GM19023 (cell line): ENCODE measurements at regions not wholly inside any gene's neighbourhood (a gene's known extent, or its start where the extent isn't known, plus 50 kb on each side); places are given as distances from the start of the nearest gene placed in this dataset.

Source experiments
- ATAC-seq: cut with Tn5 transposase; IDR thresholded peaks from one replicate; pipeline ENCODE4 v1.9.1; 2021; ENCODE audit warnings: mild to moderate bottlenecking, moderate library complexity; ENCODE audit not compliant: unreplicated experiment

DNA sequence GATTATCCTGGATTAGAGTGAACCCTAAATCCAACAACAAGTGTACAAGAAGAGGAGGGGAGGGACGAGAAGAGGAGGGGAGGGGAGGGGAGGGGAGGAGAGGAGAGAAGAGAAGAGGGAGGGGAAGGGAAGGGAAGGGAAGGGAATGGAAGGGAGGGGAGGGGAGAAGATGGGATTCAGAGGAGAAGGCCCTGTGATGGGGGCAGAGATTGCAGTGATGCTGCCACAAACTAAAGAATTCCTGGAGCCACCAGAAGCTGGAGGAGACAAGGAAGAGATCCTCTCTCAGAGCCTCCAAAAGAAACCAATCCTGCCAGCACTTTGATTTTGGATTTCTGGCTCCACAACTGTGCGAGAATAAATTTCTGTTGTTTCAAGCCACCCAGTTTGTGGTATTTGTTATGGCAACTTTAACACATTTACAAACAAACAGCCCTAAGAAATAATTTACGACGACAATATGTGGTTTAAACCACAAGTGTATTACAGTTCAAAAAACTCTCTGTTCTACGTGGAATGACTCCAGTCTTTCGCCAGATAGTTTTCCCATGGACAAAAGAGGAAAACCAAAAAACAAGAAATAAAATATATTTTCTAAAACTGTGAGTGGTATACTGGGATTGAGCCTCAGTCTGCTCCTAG is 235.4 kb downstream of the HDGFL1 start:
- ATAC-seq: no peak

DNA sequence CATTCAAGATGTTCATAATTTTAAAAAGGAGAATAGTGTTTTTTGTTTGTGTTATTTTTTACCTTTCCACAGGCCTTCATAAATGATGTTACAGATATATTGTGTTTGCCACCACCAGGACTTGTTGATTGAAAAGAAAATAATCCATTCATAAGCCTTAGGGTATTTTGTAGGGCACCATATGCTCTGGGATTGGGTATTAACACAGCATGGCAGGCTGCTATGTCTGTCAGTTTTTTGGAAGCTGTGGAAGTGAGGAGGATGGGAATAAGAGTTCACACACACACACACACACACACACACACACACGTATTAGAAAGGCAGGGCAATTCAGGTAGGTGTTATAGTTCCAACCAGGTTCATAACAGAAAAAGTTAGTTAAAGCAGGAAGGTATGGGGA is 237.9 kb downstream of the HDGFL1 start:
- no peak for ATAC-seq

DNA sequence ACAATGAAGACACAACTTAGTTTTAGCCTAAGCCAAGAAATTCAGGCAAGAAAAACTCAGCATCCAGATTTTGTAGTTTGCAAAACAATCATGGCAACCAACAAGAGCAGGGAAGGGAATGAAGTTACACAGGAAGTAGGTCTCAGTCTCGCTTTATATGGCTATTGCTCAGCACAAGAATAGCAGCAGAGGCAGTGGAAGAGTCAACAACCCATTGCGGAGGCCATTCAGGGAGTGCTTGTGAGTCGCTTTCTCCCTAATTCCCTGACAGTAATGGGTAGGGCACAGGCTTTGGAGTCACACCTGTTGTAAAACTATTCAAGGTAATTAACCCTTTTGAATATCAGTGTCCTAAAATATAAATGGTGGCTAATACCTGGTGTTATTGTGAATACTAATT is 238.5 kb downstream of the HDGFL1 start:
- ATAC-seq: no peak

DNA sequence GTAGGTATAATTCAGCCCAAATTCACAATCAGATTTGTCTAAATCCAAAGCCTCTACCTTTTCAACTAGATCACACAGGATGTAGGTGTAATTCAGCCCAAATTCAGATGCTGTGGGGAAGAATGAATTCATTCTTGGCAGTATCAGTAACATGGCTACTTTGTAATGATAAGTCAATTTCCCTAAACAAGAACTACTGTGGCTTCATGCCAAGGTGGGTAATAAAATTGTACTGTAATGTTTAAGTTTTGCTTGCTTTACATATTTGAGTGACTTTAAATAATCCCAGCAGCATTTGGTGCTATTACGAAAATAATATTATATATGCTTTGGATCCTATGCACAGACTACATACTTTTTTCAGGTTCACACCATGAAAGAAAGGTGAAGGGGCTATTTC is 239.1 kb downstream of the HDGFL1 start:
- ATAC-seq: no peak

DNA sequence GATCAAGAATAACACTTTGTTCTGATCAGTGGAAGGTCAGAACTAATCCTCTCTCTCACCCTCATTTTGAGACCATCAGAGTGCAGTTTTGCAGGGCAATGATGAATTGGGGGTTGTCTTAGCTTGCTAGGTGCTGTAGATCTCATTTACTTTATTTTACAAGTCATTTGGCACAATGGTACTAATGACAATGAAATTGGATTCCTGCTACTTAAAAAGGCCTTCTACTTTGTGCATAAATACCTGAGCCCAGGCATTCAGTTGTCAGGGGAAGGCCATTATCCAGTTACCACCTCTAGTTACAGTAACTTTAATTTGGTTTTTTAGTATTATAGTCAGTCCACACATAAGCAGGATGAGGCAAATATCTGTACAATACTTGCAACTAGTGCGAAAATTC is 240.0 kb downstream of the HDGFL1 start:
- ATAC-seq: no peak

DNA sequence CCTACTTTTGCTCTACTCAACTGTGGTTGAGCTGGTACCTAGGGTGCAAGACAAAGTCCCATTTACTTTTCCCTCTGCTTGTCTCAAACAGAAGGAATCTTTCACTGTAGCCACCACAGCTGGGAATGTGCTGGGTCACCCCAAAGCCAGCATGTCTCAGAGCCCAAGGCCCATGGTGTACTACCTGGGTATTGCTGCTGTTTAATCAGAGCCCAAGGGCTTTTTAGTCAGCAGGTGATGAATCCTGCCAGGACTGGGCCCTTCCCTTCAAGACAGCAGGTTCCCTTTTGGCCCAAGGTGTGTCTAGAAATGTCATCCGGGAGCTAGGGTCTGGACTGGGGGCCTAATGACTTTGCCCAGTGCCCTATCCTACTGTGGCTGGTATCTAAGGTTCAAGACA is 249.8 kb downstream of the HDGFL1 start:
- no peak for ATAC-seq

DNA sequence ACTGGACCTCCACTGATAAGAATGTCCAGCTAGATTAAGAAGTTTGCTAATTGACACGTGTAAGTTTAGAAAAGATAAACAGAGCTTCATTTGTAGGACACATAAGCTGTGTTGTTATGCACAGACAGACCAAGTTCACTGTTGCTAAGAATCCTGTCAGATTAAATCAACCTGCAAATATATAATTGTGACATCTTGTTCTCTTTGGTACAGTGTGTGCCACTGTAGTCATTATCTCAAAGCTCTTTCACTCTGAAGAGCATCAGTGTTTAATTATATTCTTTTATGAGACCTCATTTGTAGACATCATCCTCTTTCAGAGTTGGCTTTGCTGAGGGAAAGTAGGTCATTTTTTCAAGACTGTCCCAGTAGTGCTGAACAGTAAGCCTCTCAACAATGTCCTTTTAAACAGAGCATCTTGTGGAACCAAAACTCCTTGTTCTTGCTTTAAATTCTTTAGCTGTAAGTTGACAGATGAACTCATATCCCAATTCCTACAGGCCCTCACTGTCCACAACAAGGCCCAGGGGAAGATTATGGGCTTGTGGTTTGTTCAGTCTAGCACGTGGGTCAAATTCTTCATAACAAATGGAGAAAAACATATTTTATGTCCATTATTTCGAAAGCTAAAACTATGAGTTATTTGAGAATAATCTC is 252.4 kb downstream of the HDGFL1 start:
- no peak for ATAC-seq

DNA sequence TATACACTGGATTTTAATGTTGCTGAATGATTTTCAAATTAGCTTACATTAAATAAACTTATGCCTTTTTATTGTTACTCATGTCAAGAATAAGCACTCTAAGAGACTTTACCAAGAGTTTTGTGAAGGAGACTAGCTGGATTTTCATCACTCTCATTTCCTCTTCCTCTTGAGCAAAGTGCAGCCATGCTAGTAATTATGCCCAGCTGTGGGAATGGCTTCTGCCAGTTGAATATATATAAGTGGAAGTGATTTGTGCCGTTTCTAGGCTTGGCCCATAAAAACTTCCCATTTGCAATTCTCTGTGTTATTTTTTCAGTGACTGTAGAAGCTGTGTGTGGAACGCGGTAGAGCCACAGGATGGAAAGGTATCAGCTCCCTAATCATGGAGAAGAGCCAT is 255.8 kb downstream of the HDGFL1 start:
- ATAC-seq: no peak

DNA sequence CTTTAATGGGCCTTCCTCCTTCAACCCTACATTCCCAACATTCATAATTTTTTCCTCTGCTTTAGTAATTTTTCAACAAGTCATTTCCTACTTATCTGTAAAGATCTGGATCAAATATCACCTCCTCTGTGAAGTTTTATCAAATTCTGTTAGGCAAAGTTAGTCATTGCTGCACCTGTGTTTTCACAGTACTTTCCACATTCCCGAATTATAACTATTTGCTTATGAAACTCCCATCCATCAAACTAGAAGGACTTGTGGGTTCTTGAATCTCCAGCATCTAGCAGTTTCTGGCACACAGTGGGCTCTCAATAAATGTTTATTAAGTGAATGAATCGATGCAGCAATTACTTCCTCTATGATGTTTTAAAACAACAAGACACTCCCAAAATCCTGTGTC is 257.6 kb downstream of the HDGFL1 start:
- ATAC-seq: no peak

DNA sequence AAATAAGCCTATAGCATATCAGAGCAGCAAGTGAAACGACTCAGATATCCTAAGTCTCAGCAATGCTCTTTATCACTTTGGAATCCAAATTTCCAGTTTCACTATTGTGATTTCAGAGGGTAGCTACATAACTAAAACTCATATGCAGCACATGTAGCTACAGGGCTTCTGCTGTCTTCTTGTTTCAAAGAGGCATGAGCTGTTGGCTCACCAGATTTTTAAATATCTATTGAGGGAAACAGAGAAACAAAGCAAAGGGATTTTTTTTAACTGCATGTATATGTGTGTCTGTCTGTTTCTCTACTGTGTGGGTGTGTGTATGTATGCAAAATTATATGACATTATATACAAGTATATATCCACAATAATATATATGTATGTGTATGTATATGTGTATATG is 258.4 kb downstream of the HDGFL1 start:
- ATAC-seq: no peak

DNA sequence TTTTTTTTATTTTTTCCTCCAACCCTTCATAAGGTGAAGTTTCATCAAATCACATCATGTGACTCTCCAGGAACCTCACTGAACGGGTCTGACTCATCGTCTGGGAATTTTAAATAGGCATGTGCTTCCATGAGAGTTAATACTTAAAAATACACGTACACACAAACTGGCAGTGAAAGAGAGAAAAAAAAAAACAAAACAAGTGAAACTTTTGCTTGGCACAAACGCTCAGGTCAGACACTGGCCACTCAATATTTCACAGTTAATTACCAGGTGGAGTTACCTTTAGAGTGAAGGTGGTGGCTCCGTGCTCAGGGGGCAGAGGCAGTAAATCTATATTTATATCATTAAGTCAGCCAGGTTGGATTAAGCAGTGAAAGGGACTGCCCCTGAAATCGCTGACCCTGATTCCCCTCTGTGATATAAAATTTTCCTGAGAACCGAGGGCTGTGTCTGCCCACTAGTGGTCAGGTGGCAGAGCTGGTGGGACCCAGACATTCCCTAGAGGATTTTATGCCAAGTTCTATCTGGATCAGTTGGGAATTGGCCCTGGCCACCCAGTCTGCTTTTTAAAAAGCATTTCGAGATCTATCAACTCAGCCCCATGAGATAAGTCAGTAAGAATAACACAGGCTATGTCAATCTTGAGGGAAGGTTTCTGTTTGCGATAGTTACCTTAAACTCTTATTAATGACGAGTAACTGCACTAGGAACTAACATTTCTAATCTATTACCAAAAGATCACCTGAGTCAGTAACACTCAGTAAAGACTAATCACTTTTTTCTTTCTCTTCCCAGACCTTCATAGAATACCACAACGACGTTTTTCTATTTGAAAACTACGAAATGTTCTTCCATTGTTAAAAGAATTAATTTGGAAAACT is 259.1 kb downstream of the HDGFL1 start:
- no peak for ATAC-seq

DNA sequence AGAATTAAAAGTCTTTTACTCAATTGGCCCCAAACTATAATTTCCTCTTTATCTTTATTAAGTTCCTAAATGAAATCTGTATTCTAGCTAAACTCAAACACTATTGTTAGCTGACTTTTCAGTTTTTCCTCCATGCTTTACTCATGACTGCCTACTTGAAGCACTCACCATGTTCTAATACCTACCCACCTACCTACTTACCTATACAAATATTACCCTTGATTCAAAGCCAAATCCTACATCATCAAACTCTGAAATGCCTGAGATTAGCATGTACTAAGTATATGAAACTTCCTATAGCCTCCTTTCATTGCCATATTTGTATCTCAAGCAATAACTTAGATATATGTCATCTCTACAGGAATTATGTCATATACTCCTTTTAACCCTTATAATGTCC is 259.7 kb downstream of the HDGFL1 start:
- ATAC-seq: no peak

DNA sequence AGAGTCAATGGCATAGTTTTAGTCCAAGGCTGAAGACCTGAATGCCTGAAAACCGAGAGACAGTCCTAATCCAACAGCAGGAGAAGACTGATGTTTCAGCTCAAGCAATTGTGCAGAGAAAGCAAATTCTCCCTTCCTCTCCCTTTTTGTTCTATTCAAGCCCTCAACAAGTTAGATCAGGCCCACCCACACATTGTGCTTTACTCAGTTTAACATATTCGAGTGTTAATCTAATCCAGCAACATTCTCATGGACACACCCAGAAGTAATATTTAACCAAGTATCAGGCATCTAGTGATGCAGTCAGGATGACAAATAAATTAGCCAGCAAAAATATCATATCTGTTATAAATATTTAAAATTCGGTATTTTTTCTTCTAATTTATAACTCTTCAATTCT is 261.1 kb downstream of the HDGFL1 start:
- ATAC-seq: no peak

DNA sequence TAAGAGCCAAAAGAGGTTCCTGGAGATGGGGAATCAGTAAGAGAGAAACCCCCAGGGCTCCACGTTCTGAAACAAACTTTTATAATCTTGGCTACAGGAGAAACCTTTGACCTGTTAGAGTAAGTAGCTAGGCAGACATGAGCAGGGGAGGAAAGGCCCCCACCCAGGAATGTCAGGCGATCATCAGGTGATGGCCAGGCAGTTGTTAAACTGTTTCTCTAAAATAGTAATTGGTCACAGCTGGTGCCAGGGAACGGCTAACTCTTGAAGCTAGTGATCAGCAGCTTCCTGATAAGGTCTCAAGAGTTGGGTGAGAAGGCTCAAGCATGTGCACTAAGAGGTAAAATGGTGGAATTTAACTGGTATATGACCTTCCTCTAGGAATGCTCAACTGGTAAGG is 263.8 kb downstream of the HDGFL1 start:
- ATAC-seq: no peak

DNA sequence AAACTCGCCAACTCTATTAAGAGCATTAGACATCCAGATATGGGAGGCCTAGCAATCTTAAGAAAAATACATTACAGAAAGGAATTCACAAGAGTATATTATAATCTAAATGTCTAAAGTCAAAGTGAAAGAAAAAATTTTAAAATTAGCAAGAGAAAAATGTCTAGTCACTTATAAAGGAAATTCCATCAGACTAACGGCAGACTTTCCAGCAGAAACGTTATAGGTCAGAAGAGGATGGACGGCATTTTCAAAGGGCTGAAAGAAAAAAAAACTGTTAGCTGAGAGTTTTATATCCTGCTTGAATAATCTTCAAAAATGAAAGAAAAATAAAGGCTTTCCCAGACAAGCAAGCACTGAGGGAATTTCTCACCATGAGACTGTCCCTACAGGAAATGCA is 269.0 kb downstream of the HDGFL1 start:
- ATAC-seq: no peak

DNA sequence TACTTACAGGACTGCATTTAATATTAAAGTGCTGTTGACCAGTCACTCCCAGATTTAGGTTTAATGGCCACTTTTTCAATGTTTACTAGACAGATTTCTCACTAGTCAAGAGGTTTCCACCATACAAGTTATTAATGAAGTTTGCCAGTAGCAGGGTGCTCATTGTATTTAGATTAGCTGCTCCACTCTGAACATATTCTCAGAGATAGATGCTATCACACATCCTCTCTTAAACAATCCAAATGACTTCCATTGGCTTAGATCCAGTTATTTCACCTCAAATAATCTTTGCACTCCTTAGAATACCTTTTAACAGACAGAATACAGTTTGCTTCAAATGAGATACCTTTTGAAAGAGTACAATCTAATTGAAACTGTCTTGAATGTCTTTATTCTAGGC is 276.1 kb downstream of the HDGFL1 start:
- no peak for ATAC-seq

DNA sequence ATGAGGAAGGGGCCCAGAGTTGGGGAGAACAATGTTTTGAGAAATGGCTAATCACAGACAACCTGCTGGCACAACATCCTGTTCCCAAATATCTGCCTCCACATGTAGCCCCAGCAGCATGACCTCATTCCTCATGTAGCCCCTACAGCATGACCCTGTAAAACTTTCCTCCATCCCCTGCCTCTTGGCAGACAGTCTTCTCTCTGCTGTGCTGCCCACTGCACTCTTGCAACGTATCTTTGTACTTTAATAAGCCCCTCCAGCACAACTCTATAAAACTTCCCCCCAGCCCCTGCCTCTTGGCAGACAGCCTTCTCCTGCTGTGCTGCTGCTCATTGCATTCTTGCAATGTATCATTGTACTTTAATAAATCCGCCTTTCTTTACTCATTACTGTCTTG is 278.8 kb downstream of the HDGFL1 start:
- ATAC-seq: no peak

DNA sequence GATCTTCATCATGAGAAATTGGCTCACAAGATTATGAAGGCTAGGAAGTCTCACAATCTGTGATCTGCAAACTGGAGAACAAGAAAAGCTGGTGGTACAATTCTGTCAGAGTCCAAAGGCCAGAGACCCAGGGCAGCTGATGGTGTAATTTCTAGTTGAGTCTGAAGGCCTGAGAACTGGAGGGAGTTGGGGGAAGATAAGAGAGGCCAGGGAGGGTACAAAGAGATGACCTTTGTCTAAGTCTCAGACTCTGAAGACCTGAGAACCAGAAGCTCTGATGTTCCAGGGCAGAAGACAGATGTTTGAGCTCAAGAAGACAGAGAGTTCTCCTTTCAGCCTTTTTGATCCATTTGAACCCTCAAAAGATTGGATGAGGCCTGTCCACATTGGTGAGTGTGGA is 280.6 kb downstream of the HDGFL1 start:
- no peak for ATAC-seq

DNA sequence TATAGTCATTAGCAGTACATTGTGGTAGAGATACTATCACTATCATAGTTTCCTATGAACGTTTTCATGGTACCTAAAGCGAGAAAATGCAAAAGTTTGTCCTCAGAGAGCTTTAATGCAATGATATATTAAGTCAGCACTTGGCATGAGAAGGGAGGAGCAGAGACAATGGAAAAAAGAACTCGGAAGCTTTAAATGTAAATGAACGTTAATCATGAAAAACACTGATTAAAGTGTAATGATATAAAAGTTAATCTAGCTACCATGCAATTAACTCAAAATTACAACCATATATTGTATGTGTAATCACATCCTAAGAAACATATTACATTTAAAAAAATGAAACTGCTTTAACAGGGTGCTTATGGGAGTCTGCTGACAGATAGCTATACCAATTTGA is 282.7 kb downstream of the HDGFL1 start:
- ATAC-seq: no peak

DNA sequence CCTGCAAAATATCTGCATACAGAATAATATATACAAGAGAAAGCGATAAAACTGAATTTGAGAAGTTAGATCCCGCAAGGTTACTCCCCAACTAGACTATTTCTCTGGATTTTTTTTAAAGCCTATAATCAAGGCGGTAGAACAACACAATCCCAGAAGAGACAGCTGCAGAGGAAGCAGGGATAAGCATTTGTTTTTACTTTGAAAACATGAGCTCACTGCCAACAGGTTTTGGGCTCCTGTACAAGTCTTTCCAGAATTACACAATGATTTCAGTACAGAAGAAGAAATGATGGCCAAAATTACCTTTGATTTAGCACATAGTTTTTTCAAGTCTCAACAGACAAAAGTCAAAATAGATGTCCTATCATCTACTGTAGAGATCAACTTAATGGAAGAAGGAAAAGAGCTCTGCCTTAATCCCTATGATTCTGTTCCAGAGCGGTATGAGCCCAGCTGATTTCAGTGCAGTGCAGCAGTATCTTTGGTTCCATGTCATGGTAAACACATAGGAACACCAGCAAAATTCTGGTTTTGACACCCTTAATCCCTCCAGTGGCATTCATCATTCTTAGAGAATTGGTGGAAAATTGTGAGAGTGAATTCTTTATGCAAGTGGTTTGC is 304.3 kb downstream of the HDGFL1 start:
- no peak for ATAC-seq

DNA sequence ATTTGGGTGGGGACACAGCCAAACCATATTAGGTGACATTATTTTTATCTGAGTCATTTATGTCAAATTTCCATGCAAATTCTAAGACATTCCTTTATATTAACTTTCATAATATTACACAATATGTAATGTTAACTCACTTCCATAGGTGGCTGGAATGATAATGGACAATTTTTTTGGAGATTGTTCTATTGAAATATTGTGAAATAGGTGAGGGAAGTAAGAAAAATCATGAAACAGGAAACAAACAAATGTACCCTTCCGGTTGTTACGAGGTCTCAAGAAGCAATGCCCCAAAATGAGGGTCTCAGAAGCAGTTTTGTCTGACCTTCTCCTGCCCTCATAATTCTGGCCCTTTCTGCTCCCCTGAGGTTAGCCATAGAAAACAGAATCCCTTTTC is 306.5 kb downstream of the HDGFL1 start:
- ATAC-seq: no peak

DNA sequence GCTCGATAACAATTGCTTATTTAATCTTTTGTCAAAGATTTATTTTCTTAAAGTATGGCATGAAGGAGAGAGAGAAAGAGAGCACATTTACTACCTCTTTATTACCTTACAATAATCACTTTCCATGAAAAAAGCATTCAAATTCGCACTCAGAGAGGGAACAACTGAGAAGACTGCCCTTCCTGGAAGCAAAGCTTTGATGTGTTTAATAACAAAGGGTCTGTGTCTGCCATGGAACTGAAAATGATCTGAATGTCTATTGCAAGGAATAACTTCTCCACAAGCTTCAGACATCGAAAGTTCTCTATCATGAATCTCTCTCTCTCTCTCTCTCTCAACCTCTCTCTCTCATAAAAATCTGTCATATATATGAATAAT is 308.9 kb downstream of the HDGFL1 start:
- no peak for ATAC-seq
